Gastrocnemius medialis (tissue), 4 donors: ENCODE measurements at regions not wholly inside any gene's neighbourhood (a gene's known extent, or its start where the extent isn't known, plus 50 kb on each side); places are given as distances from the start of the nearest gene placed in this dataset.

Experiments used
- ATAC-seq, 2 donors: fragments of 150-250 bp; one replicate each; pipeline ENCODE4 v1.9.1; 2016
- DNase-seq, 2 donors: peaks; one replicate each; pipeline ENCODE4 v3.0.0-alpha.2; 2019
- H3K27ac ChIP-seq, 4 donors: fragments of 200-600 bp; sonication (generic); 1 replicate in 1 of 4; 2 replicates in 3 of 4; pipeline ENCODE4 v1.5.1; 2016 to 2018; ENCODE audit warnings: mild to moderate bottlenecking in 2 of 4, moderate library complexity in 1 of 4
- H3K27me3 ChIP-seq, 3 donors: fragments of 200-600 bp; sonication (generic) in 2 of 3; 1 replicate in 1 of 3; 2 replicates in 2 of 3; pipeline versions ENCODE4 v1.5.1 to v1.6.0; 2016 to 2019; ENCODE audit warnings: mild to moderate bottlenecking in 1 of 3, moderate library complexity in 1 of 3
- H3K36me3 ChIP-seq, 2 donors: fragments of 200-600 bp; sonication (generic) in 1 of 2; one replicate each; pipeline ENCODE4 v1.5.1; 2017 to 2018
- H3K4me1 ChIP-seq, 2 donors: fragments of 200-600 bp; sonication (generic) in 1 of 2; one replicate each; pipeline ENCODE4 v1.5.1; 2016 to 2017; ENCODE audit warnings: mild to moderate bottlenecking in 2 of 2
- H3K4me3 ChIP-seq, 4 donors: fragments of 200-600 bp; sonication (generic) in 3 of 4; 1 replicate in 1 of 4; 2 replicates in 3 of 4; pipeline ENCODE4 v1.5.1; 2016 to 2019; ENCODE audit warnings: mild to moderate bottlenecking in 2 of 4
- H3K9me3 ChIP-seq, 3 donors: fragments of 200-600 bp; sonication (generic) in 2 of 3; 1 replicate in 1 of 3; 2 replicates in 2 of 3; pipeline ENCODE4 v1.5.1; 2016 to 2019
- POLR2A ChIP-seq, 2 donors: fragments of 450-650 bp; IDR thresholded peaks; one replicate each; pipeline ENCODE4 v1.6.1; 2017; ENCODE audit warnings: antibody characterized with exemption in 2 of 2, mild to moderate bottlenecking in 2 of 2, moderate library complexity in 2 of 2
- in situ Hi-C, 4 donors: fragments of 200-750 bp; cut with MboI; loops; one replicate each; pipeline versions ENCODE4 v1.15.0 to v1.8.0; 2017; ENCODE audit warnings: low sequenced_read_pairs in 4 of 4
- intact Hi-C: fragments of 100-400 bp; cut with DNase I; formaldehyde crosslinking; loops from one replicate; pipeline ENCODE4 v1.15.1; 2023; ENCODE audit warnings: low total_unique reads
- TF ChIP-seq, protein P1 (sequence below), 5 experiments: fragments of 450-650 bp in 3 of 5; fragments of 200-600 bp in 2 of 5; sonication (generic) in 2 of 5; IDR thresholded peaks in 4 of 5; conservative IDR thresholded peaks in 1 of 5; 1 replicate in 4 of 5; 2 replicates in 1 of 5; pipeline ENCODE4 v1.5.1; 2016 to 2019; ENCODE audit warnings: antibody characterized with exemption in 5 of 5, mild to moderate bottlenecking in 3 of 5, moderate library complexity in 3 of 5

DNA sequence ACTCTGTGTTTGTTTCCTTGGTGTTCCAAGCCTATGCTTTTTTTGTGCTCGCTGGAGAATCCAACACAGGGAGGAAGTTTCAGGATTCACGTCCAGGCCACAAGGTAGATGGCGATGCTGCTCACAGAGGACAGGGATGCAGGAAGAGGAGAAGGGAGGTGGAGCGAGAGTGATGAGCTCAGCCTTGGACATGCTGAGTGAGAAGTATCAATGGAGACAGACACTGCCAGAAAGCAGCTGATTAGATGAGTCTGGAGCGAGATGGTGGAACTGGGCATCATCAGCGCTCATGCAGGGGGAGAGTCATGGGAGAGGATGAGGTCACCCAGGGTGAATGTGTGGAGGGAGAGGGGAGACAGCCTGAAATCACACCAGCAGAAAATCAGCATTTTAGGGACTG lies 110.0 kb downstream of the GLUL start:
- intact Hi-C loops, result no loop called here

GRCh38 chr1:182280504-182280900 lies 111.1 kb downstream of the GLUL start:
- Histone ChIP-seq H3K9me3 (no peaks in the 10 kb centered on the region), H3K4me3 (no peak overlapping the region), H3K27ac (peak overlapping the region in 2 of 4 donors; percentile 6 to 48), H3K4me1 (no peaks in the 10 kb centered on the region), H3K27me3 (no peaks in the 10 kb centered on the region), H3K36me3 (no peaks in the 10 kb centered on the region)
- in situ Hi-C loops, result no loop called here
- ATAC-seq, result no peak
- intact Hi-C loops, result no loop called here
- no peak for DNase-seq
- no peak for TF ChIP-seq POLR2A (IDR thresholded peaks at IDR 0.05)
- TF ChIP-seq, protein P1, sequence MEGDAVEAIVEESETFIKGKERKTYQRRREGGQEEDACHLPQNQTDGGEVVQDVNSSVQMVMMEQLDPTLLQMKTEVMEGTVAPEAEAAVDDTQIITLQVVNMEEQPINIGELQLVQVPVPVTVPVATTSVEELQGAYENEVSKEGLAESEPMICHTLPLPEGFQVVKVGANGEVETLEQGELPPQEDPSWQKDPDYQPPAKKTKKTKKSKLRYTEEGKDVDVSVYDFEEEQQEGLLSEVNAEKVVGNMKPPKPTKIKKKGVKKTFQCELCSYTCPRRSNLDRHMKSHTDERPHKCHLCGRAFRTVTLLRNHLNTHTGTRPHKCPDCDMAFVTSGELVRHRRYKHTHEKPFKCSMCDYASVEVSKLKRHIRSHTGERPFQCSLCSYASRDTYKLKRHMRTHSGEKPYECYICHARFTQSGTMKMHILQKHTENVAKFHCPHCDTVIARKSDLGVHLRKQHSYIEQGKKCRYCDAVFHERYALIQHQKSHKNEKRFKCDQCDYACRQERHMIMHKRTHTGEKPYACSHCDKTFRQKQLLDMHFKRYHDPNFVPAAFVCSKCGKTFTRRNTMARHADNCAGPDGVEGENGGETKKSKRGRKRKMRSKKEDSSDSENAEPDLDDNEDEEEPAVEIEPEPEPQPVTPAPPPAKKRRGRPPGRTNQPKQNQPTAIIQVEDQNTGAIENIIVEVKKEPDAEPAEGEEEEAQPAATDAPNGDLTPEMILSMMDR (IDR thresholded peaks at IDR 0.05 in 4 of 5, conservative IDR thresholded peaks at IDR 0.05 in 1 of 5), result no peak

More for the DNA sequence above, 110.0 kb downstream of the GLUL start:
- in situ Hi-C loops, result no loop called here
- H3K27ac ChIP-seq, result no peak overlapping the region
- peak; percentile 20 to 46 for ATAC-seq
- H3K27me3 ChIP-seq, result no peaks in the 10 kb centered on the region
- H3K4me3 ChIP-seq, result no peak overlapping the region
- no peaks in the 10 kb centered on the region for H3K36me3 ChIP-seq
- H3K4me1 ChIP-seq, result no peaks in the 10 kb centered on the region
- no peaks in the 10 kb centered on the region for H3K9me3 ChIP-seq
- no peak for TF ChIP-seq POLR2A (IDR thresholded peaks at IDR 0.05)
- TF ChIP-seq, protein P1 (IDR thresholded peaks at IDR 0.05 in 4 of 5, conservative IDR thresholded peaks at IDR 0.05 in 1 of 5), result no peak
- DNase-seq, result no peak

- TF ChIP-seq, protein P1 (IDR thresholded peaks at IDR 0.05 in 4 of 5, conservative IDR thresholded peaks at IDR 0.05 in 1 of 5), result no peak
- TF ChIP-seq POLR2A (IDR thresholded peaks at IDR 0.05), result no peak
- H3K27me3 ChIP-seq, result no peaks in the 10 kb centered on the region
- H3K4me1 ChIP-seq, result no peaks in the 10 kb centered on the region
- DNase-seq (peak; percentile 16 to 38), ATAC-seq (peak; percentile 39 to 72)
- intact Hi-C loops, result no loop called here
- no peaks in the 10 kb centered on the region for H3K9me3 ChIP-seq
- no peaks in the 10 kb centered on the region for H3K36me3 ChIP-seq
- H3K27ac ChIP-seq, result peak overlapping the region in 2 of 4 donors; percentile 6 to 48
- in situ Hi-C loops, result no loop called here
- no peak overlapping the region for H3K4me3 ChIP-seq
Observed at GRCh38 chr1:182279724-182280503, 111.7 kb downstream of the GLUL start.

GRCh38 chr1:182279302-182279701 lies 112.3 kb downstream of the GLUL start:
- Histone ChIP-seq H3K4me3 (no peak overlapping the region), H3K27me3 (no peaks in the 10 kb centered on the region), H3K9me3 (no peaks in the 10 kb centered on the region), H3K36me3 (no peaks in the 10 kb centered on the region), H3K27ac (no peak overlapping the region), H3K4me1 (no peaks in the 10 kb centered on the region)
- intact Hi-C loops, result no loop called here
- TF ChIP-seq, protein P1 (IDR thresholded peaks at IDR 0.05 in 4 of 5, conservative IDR thresholded peaks at IDR 0.05 in 1 of 5), result no peak
- no peak for TF ChIP-seq POLR2A (IDR thresholded peaks at IDR 0.05)
- in situ Hi-C loops, result no loop called here
- no peak for ATAC-seq
- DNase-seq, result no peak
